HuH-7 (cell line): ENCODE measurements at regions not wholly inside any gene's neighbourhood (a gene's known extent, or its start where the extent isn't known, plus 50 kb on each side); places are given as distances from the start of the nearest gene placed in this dataset.

Source experiments
- DNase-seq: peaks from one replicate; pipeline ENCODE4 v3.0.0; 2011; ENCODE audit warnings: low spot score

DNA sequence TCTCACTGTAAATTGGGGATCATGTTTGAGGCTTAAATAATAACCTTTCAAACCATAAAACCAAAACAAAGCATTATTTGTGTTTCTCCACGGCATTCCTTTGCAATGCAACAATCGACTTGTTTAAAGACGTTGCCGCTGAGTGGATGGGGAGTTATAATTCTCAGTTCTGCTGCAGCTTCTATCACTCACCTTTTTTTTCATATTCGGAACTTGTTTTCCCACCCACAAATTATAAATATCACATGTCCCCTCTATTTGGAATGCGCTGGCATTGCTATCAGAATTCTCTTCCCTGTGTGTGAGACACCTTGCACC, 372.8 kb upstream of the SMIM21 start:
- DNase-seq, result no peak

GRCh38 chr18:75799449-75800330, 372.2 kb upstream of the SMIM21 start:
- no peak for DNase-seq

GRCh38 chr18:75797046-75797445, 369.5 kb upstream of the SMIM21 start:
- DNase-seq, result no peak

DNA sequence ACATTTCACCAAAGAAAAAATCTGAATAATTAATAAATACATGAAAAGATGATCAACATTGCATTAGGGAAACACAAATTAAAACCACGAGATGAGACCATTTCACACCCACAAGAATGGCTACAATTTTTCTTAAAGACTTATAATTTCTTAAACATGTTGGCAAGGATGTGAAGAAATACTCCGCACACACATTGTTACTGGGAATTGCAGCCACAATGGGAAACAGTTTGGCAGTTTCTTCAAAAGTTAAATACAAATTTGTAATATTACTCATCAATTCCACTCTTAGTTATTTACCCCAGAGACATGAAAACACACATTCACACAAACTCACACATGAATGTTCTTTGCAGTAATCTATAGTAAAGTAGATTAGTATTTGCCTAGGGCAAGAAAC, 363.3 kb upstream of the SMIM21 start:
- DNase-seq, result no peak

GRCh38 chr18:75790111-75790510, 362.6 kb upstream of the SMIM21 start:
- no peak for DNase-seq

- DNase-seq, result no peak
Measured at GRCh38 chr18:75785834-75786233, 358.3 kb upstream of the SMIM21 start.

DNA sequence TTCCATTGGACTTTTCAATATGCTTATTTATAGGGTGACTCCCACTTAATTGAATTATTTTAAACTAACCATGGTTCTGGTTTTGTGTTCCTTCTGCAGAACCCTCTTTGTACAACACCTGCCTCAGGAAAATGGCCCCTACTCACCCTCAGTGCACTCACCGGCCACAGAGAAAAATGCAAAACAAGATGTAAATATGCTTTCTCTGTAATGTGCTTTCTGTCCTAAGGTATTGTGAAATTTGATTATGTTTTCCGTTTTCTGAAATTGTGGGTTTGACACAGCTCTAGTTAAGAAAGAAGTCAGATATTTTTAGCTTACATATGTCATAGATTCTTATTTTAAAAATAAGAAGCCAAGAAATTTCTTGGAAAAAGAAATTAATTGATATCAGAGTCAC, 357.7 kb upstream of the SMIM21 start:
- DNase-seq, result no peak

DNA sequence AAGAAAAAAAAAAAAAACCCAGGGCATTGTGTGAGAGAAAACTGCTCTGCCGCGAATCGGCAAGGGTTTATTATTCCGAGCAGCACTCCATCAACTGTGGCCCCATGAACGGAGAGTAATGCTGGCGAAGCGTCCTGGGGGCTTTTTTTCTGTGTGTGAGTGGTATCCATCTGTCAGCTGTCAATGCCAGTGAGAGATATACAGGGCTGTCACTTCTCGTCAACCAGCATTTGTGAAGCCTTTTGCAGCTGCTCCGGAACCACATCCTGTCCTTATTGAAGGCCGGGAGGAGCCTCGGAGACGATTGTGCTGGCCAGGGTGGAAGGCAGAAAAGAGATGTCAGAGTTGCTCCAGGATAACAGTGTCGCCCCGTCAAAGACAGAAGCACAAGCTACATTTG, 356.9 kb upstream of the SMIM21 start:
- DNase-seq, result no peak

DNA sequence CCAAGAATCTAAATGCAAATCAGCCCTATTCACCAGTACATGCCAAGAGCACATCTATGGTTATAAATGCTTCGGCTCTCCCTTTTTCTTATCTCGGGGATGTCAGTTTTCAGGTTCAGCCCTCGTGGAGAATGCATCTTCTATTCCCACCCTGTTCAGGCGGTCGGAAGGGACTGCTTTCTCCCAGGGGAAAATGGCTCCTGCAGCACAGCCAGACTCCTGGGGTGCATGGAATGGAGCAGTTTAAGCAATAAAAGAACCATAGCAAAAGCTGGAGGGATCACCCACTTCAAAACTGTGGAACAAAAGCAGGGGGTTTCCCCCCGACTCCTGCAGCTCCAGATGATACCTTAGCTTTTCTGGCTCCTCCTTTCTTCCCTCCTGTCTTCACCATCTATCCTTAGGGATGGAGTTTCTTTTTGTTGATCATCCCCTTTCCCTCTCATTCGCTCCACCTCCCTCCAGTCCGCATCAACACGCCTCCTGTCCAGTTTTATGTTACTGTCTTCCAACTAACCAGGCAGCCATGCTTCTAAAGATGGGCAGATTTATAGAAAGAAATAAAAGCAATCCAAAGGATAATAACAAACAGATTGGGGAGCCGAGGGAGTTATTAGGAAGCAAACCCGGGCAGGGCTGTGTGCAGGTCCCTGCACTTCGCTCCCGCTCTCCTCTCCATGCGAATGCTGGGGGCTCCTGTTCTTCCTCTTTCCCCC, 356.2 kb upstream of the SMIM21 start:
- no peak for DNase-seq

GRCh38 chr18:75782826-75783225, 355.3 kb upstream of the SMIM21 start:
- DNase-seq, result no peak

GRCh38 chr18:75782204-75782603, 354.7 kb upstream of the SMIM21 start:
- no peak for DNase-seq

GRCh38 chr18:75779910-75780309, 352.4 kb upstream of the SMIM21 start:
- DNase-seq, result no peak

- no peak for DNase-seq
Measured at GRCh38 chr18:75779450-75779849, 351.9 kb upstream of the SMIM21 start.

DNA sequence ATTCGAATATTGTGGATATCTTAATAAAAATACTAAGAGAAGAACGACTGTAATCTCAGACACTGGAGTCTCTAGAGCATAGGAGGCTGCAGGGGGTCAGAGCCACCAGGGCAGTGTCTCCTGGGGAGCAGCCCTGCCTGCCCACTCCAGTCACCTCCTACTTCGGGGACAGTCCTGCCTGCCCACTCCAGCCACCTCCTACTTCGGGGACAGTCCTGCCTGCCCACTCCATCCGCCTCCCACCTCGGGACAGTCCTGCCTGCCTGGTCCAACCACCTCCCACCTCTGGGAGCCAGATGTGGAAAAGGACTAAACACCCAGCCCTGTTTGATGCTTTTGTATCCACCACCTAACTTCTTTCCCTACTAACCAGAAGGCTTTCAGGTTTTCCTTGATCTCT, 350.1 kb upstream of the SMIM21 start:
- DNase-seq, result no peak

- no peak for DNase-seq
Measured at GRCh38 chr18:75775121-75775520, 347.6 kb upstream of the SMIM21 start.

GRCh38 chr18:75773618-75774017, 346.1 kb upstream of the SMIM21 start:
- DNase-seq, result no peak

DNA sequence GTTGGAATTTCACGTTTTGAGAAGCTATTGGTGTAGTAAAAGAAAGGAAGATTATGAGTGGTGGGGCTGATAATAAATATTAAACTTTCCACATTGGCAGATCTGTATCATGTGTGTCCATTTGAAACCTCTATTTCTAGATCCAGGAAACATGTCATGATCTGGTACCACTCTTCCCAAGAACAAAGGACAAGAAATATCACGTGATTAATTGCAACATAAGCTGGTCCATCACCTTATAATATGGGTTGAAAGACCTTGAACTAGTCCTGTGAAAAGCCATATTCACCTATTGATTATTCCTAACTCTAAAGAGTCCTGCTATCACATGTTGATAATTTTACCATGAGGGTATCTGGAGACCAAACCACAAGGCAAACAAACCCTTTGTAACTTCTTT, 335.3 kb upstream of the SMIM21 start:
- no peak for DNase-seq

DNA sequence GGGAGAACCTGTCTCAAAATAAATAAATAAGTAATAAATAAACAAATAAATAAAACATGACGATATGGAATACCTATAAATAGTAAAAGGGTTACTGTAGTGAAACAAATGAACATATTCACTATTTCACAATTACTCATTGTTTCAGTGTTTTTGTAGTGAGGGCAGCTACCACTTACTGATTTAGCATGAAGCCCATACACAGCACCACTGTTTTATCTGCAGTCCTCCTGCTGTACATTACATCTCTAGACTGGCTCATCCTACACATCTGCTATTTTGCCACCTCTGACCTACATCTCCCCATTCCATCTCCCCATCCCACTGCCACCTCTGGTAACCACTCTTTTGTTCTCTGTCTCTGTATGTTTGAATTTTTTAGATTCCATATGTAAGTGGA, 332.7 kb upstream of the SMIM21 start:
- DNase-seq, result no peak

DNA sequence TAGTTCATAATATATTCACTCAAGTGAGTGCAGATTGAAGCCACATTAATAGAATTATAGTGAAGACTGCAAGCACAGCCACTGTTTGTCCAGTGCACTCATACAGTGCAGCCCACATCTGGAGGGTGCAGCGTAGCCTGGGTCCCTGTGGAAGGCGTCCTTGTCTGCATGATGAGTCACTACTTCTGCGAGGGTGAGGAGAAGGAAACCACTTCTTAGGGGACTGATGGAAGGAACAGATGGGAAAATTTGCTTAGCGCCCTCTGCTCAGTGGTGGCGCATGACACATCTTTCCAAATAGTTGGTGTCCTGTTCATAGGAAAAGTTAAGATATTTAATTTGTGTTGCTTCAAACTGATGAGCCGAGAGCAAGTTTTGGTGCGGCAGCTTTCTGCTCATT, 330.4 kb upstream of the SMIM21 start:
- no peak for DNase-seq

- DNase-seq, result no peak
Measured at GRCh38 chr18:75754433-75754832, 326.9 kb upstream of the SMIM21 start.

- DNase-seq, result no peak
Measured at GRCh38 chr18:75753753-75754152, 326.2 kb upstream of the SMIM21 start.

- no peak for DNase-seq
Measured at GRCh38 chr18:75752740-75753263, 325.3 kb upstream of the SMIM21 start.

GRCh38 chr18:75745147-75745546, 317.6 kb upstream of the SMIM21 start:
- DNase-seq, result no peak

GRCh38 chr18:75742516-75742915, 315.0 kb upstream of the SMIM21 start:
- DNase-seq, result no peak
